Loucy (cell line): ENCODE measurements at regions not wholly inside any gene's neighbourhood (a gene's known extent, or its start where the extent isn't known, plus 50 kb on each side); places are given as distances from the start of the nearest gene placed in this dataset.

ENCODE experiments used
- H2AFZ ChIP-seq: fragments of 200-600 bp; sonication (generic); 2 replicates; pipeline ENCODE4 v1.6.0; 2016; ENCODE audit warnings: antibody characterized with exemption, mild to moderate bottlenecking, low read length, moderate library complexity
- H3F3A ChIP-seq: fragments of 200-600 bp; 2 replicates; pipeline ENCODE4 v1.6.0; 2016; ENCODE audit warnings: antibody characterized with exemption, low read depth, mild to moderate bottlenecking
- H3K27me3 ChIP-seq: fragments of 200-600 bp; sonication (generic); 2 replicates; pipeline ENCODE4 v1.6.1; 2014; ENCODE audit warnings: low read length, mild to moderate bottlenecking; ENCODE audit not compliant: insufficient read depth, poor library complexity, severe bottlenecking
- H3K36me3 ChIP-seq: fragments of 200-600 bp; sonication (generic); 2 replicates; pipeline ENCODE4 v1.6.1; 2016; ENCODE audit warnings: low read length; ENCODE audit not compliant: insufficient read depth
- H3K4me1 ChIP-seq: fragments of 200-600 bp; sonication (generic); 2 replicates; pipeline ENCODE4 v1.5.1; 2014; ENCODE audit warnings: low read length, mild to moderate bottlenecking; ENCODE audit not compliant: insufficient read depth, poor library complexity, severe bottlenecking
- H3K4me2 ChIP-seq: fragments of 200-600 bp; sonication (generic); 2 replicates; pipeline ENCODE4 v1.6.0; 2014; ENCODE audit warnings: antibody characterized with exemption, low read length, low read depth, mild to moderate bottlenecking; ENCODE audit not compliant: poor library complexity, severe bottlenecking
- H3K4me3 ChIP-seq: fragments of 200-600 bp; sonication (generic); 2 replicates; pipeline ENCODE4 v1.5.1; 2014; ENCODE audit warnings: low read length, mild to moderate bottlenecking, mixed read lengths; ENCODE audit not compliant: poor library complexity, severe bottlenecking
- H3K79me2 ChIP-seq: fragments of 200-600 bp; sonication (generic); 2 replicates; pipeline ENCODE4 v1.6.1; 2014; ENCODE audit warnings: low read length; ENCODE audit not compliant: insufficient read depth
- H3K9ac ChIP-seq: fragments of 200-600 bp; sonication (generic); 2 replicates; pipeline ENCODE4 v1.6.0; 2014; ENCODE audit warnings: mild to moderate bottlenecking, low read depth, low read length, moderate library complexity; ENCODE audit not compliant: poor library complexity, severe bottlenecking
- H3K9me2 ChIP-seq: fragments of 200-600 bp; sonication (generic); replicated peaks from 2 replicates; pipeline ENCODE4 v1.6.1; 2016; ENCODE audit warnings: low read depth, low read length, mixed read lengths
- H3K9me3 ChIP-seq: fragments of 200-600 bp; sonication (generic); 2 replicates; pipeline ENCODE4 v1.6.1; 2014; ENCODE audit warnings: mild to moderate bottlenecking, antibody characterized with exemption, low read length, low read depth; ENCODE audit not compliant: insufficient read depth
- H4K20me1 ChIP-seq: fragments of 200-600 bp; sonication (generic); 2 replicates; pipeline ENCODE4 v1.6.0; 2014; ENCODE audit warnings: antibody characterized with exemption, low read length, mild to moderate bottlenecking; ENCODE audit not compliant: insufficient read depth, poor library complexity, severe bottlenecking
- EZH2phosphoT487 ChIP-seq: fragments of 200-600 bp; IDR thresholded peaks from 2 replicates; pipeline ENCODE4 v1.6.1; 2018; ENCODE audit warnings: antibody characterized with exemption, mild to moderate bottlenecking, moderate library complexity, borderline replicate concordance
- TF ChIP-seq, protein P1 (sequence below): fragments of 200-600 bp; sonication (generic); conservative IDR thresholded peaks from 2 replicates; pipeline ENCODE4 v1.5.1; 2014; ENCODE audit warnings: mild to moderate bottlenecking, antibody characterized with exemption, low read length

- peaks cover 33% of the 10 kb centered on the region for H3K4me1 ChIP-seq
- no peak for TF ChIP-seq EZH2phosphoT487
- TF ChIP-seq, protein P1, sequence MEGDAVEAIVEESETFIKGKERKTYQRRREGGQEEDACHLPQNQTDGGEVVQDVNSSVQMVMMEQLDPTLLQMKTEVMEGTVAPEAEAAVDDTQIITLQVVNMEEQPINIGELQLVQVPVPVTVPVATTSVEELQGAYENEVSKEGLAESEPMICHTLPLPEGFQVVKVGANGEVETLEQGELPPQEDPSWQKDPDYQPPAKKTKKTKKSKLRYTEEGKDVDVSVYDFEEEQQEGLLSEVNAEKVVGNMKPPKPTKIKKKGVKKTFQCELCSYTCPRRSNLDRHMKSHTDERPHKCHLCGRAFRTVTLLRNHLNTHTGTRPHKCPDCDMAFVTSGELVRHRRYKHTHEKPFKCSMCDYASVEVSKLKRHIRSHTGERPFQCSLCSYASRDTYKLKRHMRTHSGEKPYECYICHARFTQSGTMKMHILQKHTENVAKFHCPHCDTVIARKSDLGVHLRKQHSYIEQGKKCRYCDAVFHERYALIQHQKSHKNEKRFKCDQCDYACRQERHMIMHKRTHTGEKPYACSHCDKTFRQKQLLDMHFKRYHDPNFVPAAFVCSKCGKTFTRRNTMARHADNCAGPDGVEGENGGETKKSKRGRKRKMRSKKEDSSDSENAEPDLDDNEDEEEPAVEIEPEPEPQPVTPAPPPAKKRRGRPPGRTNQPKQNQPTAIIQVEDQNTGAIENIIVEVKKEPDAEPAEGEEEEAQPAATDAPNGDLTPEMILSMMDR: no peak
- H2AFZ ChIP-seq: no peak overlapping the region
- H3K9me2 ChIP-seq: no peaks in the 10 kb centered on the region
- no peak overlapping the region for H3K4me2 ChIP-seq
- no peaks in the 10 kb centered on the region for H3K79me2 ChIP-seq
- no peaks in the 10 kb centered on the region for H3K36me3 ChIP-seq
- no peaks in the 10 kb centered on the region for H3K27me3 ChIP-seq
- no peak overlapping the region for H3K4me3 ChIP-seq
- H3K9me3 ChIP-seq: no peaks in the 10 kb centered on the region
- no peaks in the 10 kb centered on the region for H4K20me1 ChIP-seq
- H3F3A ChIP-seq: no peaks in the 10 kb centered on the region
- H3K9ac ChIP-seq: no peak overlapping the region
Observed at GRCh38 chr2:134776836-134777235, 58.0 kb upstream of the TMEM163 start.

- TF ChIP-seq, protein P1: no peak
- no peak for TF ChIP-seq EZH2phosphoT487
- Histone ChIP-seq H3K9ac (no peak overlapping the region), H3K4me2 (no peak overlapping the region), H2AFZ (no peak overlapping the region), H3K27me3 (no peaks in the 10 kb centered on the region), H3K4me3 (no peak overlapping the region), H4K20me1 (no peaks in the 10 kb centered on the region), H3K9me3 (no peaks in the 10 kb centered on the region), H3K79me2 (no peaks in the 10 kb centered on the region), H3K9me2 (no peaks in the 10 kb centered on the region), H3F3A (no peaks in the 10 kb centered on the region), H3K4me1 (peaks cover 33% of the 10 kb centered on the region), H3K36me3 (no peaks in the 10 kb centered on the region)
Observed at GRCh38 chr2:134777593-134777992, 58.8 kb upstream of the TMEM163 start.

DNA sequence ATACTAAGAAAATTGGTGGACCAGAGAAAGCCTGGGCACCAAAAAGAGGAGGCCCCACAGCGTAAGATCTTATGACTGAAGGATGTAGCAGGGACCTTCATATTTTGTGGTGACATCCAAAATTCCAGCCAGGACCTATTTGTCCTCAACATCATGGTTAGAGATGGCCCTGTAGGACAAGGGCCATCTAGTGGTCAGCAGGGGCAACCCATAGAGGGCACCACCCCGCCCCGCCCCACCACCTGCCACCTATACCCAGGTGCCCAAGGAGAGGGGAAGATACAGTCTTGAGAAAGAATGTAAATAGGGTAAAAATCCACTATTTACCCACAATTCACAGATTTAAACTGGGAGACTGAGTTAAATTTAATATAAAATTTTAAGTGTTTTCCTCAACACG, 59.6 kb upstream of the TMEM163 start:
- TF ChIP-seq, protein P1: peak; percentile 64
- no peak for TF ChIP-seq EZH2phosphoT487
- H3K36me3 ChIP-seq: no peaks in the 10 kb centered on the region
- no peaks in the 10 kb centered on the region for H3K27me3 ChIP-seq
- no peaks in the 10 kb centered on the region for H3F3A ChIP-seq
- no peak overlapping the region for H2AFZ ChIP-seq
- no peaks in the 10 kb centered on the region for H3K9me3 ChIP-seq
- peaks cover 33% of the 10 kb centered on the region for H3K4me1 ChIP-seq
- H3K4me3 ChIP-seq: no peak overlapping the region
- no peaks in the 10 kb centered on the region for H3K9me2 ChIP-seq
- H3K79me2 ChIP-seq: no peaks in the 10 kb centered on the region
- no peaks in the 10 kb centered on the region for H4K20me1 ChIP-seq
- H3K9ac ChIP-seq: no peak overlapping the region
- H3K4me2 ChIP-seq: no peak overlapping the region
